HUES6 (cell line): ENCODE measurements at regions not wholly inside any gene's neighbourhood (a gene's known extent, or its start where the extent isn't known, plus 50 kb on each side); places are given as distances from the start of the nearest gene placed in this dataset.
"Not testable (repeated sequence)": the region's sequence is repeated elsewhere in the genome, so short reads cannot be mapped to it uniquely, and the experiment has no call there.

ENCODE experiments used
- H3K27ac ChIP-seq: 2 replicates; pipeline ENCODE4 v1.7.0; 2013; ENCODE audit warnings: low read depth, mild to moderate bottlenecking, low read length, inconsistent platforms
- H3K27me3 ChIP-seq: 2 replicates; pipeline ENCODE4 v1.6.1; 2013; ENCODE audit warnings: low read length; ENCODE audit not compliant: control insufficient read depth, insufficient read depth
- H3K36me3 ChIP-seq: 2 replicates; pipeline ENCODE4 v1.6.1; 2013; ENCODE audit warnings: low read length; ENCODE audit not compliant: control insufficient read depth, insufficient read depth
- H3K4me1 ChIP-seq: 2 replicates; pipeline ENCODE4 v1.6.1; 2013; ENCODE audit warnings: low read length; ENCODE audit not compliant: control insufficient read depth, insufficient read depth
- H3K4me3 ChIP-seq: 2 replicates; pipeline ENCODE4 v1.5.1; 2013; ENCODE audit warnings: low read depth, low read length
- H3K9ac ChIP-seq: one replicate; pipeline ENCODE4 v1.6.1; 2013; ENCODE audit warnings: mild to moderate bottlenecking, low read length
- H3K9me3 ChIP-seq: 2 replicates; pipeline ENCODE4 v1.6.1; 2013; ENCODE audit warnings: low read depth, low read length; ENCODE audit not compliant: control insufficient read depth, insufficient read depth

GRCh38 chr1:30526652-30527345, 196.6 kb downstream of the MATN1 start:
- no peak overlapping the region for H3K27ac ChIP-seq
- no peaks in the 10 kb centered on the region; the same call in 1 of the 2 replicates for H3K27me3 ChIP-seq
- H3K36me3 ChIP-seq = no peaks in the 10 kb centered on the region
- no peak overlapping the region for H3K9ac ChIP-seq
- no peaks in the 10 kb centered on the region for H3K9me3 ChIP-seq
- peaks cover 19% of the 10 kb centered on the region; the same call in 1 of the 2 replicates for H3K4me1 ChIP-seq
- H3K4me3 ChIP-seq = no peak overlapping the region

GRCh38 chr1:30525971-30526651, 197.3 kb downstream of the MATN1 start:
- H3K27ac ChIP-seq = no peak overlapping the region
- peaks cover 19% of the 10 kb centered on the region; the same call in 1 of the 2 replicates for H3K4me1 ChIP-seq
- no peaks in the 10 kb centered on the region for H3K36me3 ChIP-seq
- H3K9ac ChIP-seq = no peak overlapping the region
- no peaks in the 10 kb centered on the region for H3K9me3 ChIP-seq
- no peak overlapping the region for H3K4me3 ChIP-seq
- H3K27me3 ChIP-seq = no peaks in the 10 kb centered on the region; the same call in 1 of the 2 replicates

DNA sequence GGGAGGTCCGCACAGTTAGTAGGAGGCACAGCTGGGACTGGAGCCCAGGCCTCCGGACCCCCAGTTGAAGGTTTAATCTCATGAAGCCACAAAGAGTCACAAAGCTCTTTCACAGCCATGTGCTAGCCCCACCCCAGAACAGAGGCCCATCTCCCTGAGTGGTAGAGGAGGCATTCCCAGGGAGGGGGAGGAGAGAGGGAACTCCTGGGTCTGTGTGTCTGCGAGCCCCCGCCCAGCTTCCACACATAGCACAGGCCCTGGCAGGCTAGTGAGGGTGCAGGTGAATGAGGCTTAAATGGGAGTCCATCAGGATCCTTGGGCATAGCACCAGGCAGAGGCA, 197.8 kb downstream of the MATN1 start:
- no peaks in the 10 kb centered on the region for H3K9me3 ChIP-seq
- H3K36me3 ChIP-seq = no peaks in the 10 kb centered on the region
- H3K27me3 ChIP-seq = no peaks in the 10 kb centered on the region; the same call in 1 of the 2 replicates
- H3K27ac ChIP-seq = no peak overlapping the region
- H3K4me3 ChIP-seq = no peak overlapping the region
- peaks cover 19% of the 10 kb centered on the region; the same call in 1 of the 2 replicates for H3K4me1 ChIP-seq
- no peak overlapping the region for H3K9ac ChIP-seq

GRCh38 chr1:30524840-30525617, 198.4 kb downstream of the MATN1 start:
- Histone ChIP-seq H3K27ac (no peak overlapping the region), H3K36me3 (no peaks in the 10 kb centered on the region), H3K4me1 (peaks cover 19% of the 10 kb centered on the region; the same call in 1 of the 2 replicates)

DNA sequence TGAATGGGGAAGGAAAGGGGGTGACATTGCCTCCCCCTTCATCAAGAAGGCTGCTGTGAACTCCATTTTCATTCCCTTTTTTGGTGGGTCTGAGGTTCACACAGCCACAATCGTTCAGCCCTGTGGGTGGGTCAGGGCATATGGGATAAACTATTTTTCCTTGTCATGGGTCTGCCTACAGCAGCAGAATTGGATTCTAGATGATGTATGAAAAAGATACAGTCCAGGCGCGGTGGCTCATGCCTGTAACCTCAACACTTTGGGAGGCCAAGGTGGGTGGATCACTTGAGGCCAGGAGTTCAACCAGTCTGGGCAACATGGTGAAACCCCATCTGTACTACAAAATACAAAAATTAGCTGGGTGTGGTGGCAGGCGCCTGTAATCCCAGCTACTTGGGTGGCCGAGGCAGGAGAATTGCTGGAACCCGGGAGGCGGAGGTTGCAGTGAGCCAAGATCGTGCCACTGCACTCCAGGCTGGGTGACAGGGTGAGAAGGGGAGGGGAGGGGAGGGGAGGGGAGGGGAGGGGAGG, 199.3 kb downstream of the MATN1 start:
- not testable (repeated sequence) for H3K9ac ChIP-seq, H3K4me3 ChIP-seq, H3K27me3 ChIP-seq, H3K27ac ChIP-seq, H3K9me3 ChIP-seq, H3K36me3 ChIP-seq
- peaks cover 19% of the 10 kb centered on the region; the same call in 1 of the 2 replicates for H3K4me1 ChIP-seq

More at GRCh38 chr1:30524840-30525617, 198.4 kb downstream of the MATN1 start:
- Histone ChIP-seq H3K9ac (no peak overlapping the region), H3K4me3 (no peak overlapping the region), H3K27me3 (no peaks in the 10 kb centered on the region; the same call in 1 of the 2 replicates), H3K9me3 (no peaks in the 10 kb centered on the region)

- H3K4me1 ChIP-seq = peaks cover 19% of the 10 kb centered on the region; the same call in 1 of the 2 replicates
- no peak overlapping the region for H3K4me3 ChIP-seq
- no peak overlapping the region for H3K9ac ChIP-seq
- H3K27me3 ChIP-seq = no peaks in the 10 kb centered on the region; the same call in 1 of the 2 replicates
- H3K9me3 ChIP-seq = no peaks in the 10 kb centered on the region; the same call in 1 of the 2 replicates
- H3K36me3 ChIP-seq = no peaks in the 10 kb centered on the region
- no peak overlapping the region for H3K27ac ChIP-seq
Measured at GRCh38 chr1:30523055-30524020, 200.0 kb downstream of the MATN1 start.

GRCh38 chr1:30522031-30523004, 201.1 kb downstream of the MATN1 start:
- H3K9ac ChIP-seq = no peak overlapping the region
- no peak overlapping the region for H3K4me3 ChIP-seq
- H3K27me3 ChIP-seq = no peaks in the 10 kb centered on the region; the same call in 1 of the 2 replicates
- no peaks in the 10 kb centered on the region for H3K36me3 ChIP-seq
- H3K9me3 ChIP-seq = no peaks in the 10 kb centered on the region; the same call in 1 of the 2 replicates
- no peak overlapping the region for H3K27ac ChIP-seq
- peaks cover 12% of the 10 kb centered on the region; the same call in 1 of the 2 replicates for H3K4me1 ChIP-seq

GRCh38 chr1:30521261-30521865, 202.0 kb downstream of the MATN1 start:
- Histone ChIP-seq H3K9ac (no peak overlapping the region), H3K27ac (no peak overlapping the region), H3K27me3 (no peaks in the 10 kb centered on the region; the same call in 1 of the 2 replicates)

DNA sequence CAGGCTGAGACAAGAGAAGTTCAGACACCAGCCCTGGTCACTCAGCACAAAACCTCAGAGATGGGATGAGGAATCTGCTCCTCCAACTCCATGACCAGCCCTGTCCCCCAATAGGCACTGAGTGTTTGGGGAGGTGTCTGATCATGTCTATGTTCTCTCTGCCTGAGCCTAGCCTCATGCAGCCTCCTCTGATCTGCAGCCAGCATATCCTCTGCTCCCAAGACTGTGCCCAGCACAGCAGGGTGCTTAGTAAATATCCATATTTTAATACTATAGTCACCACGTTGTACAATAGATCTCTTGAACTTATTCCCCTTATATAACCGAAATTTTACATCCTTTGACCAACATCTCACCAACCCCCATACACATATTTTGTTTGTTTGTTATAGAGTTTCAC, 202.9 kb downstream of the MATN1 start:
- Histone ChIP-seq H3K9me3 (no peaks in the 10 kb centered on the region; the same call in 1 of the 2 replicates), H3K4me1 (no peaks in the 10 kb centered on the region; the same call in 1 of the 2 replicates), H3K36me3 (no peaks in the 10 kb centered on the region), H3K27ac (no peak overlapping the region), H3K4me3 (no peak overlapping the region), H3K9ac (no peak overlapping the region), H3K27me3 (no peaks in the 10 kb centered on the region; the same call in 1 of the 2 replicates)

More at GRCh38 chr1:30521261-30521865, 202.0 kb downstream of the MATN1 start:
- Histone ChIP-seq H3K4me1 (peaks cover 8% of the 10 kb centered on the region; the same call in 1 of the 2 replicates), H3K36me3 (no peaks in the 10 kb centered on the region), H3K4me3 (no peak overlapping the region), H3K9me3 (no peaks in the 10 kb centered on the region; the same call in 1 of the 2 replicates)
